Fibroblast of lung (primary cell): ENCODE measurements at regions not wholly inside any gene's neighbourhood (a gene's known extent, or its start where the extent isn't known, plus 50 kb on each side); places are given as distances from the start of the nearest gene placed in this dataset.
A peak's percentile ranks its signal among the peaks of the same experiment; 100 is the strongest.

ENCODE experiments used
- DNase-seq, 2 donors: peaks; one replicate each; pipeline versions ENCODE4 v3.0.0 to v3.0.0-alpha.2; 2010; ENCODE audit warnings: low read depth in 2 of 2
- H2AFZ ChIP-seq: 2 replicates; pipeline ENCODE4 v1.5.1; 2012; ENCODE audit warnings: low read length, control low read depth, inconsistent platforms
- H3K27ac ChIP-seq: 2 replicates; pipeline ENCODE4 v1.5.1; 2011; ENCODE audit warnings: low read length, control low read depth; ENCODE audit not compliant: insufficient read depth
- H3K27me3 ChIP-seq: 2 replicates; pipeline ENCODE4 v1.5.1; 2011; ENCODE audit warnings: mild to moderate bottlenecking, low read length; ENCODE audit not compliant: control insufficient read depth, insufficient read depth
- H3K36me3 ChIP-seq: 2 replicates; pipeline ENCODE4 v1.5.1; 2011; ENCODE audit warnings: low read length; ENCODE audit not compliant: control insufficient read depth, insufficient read depth
- H3K4me1 ChIP-seq: 2 replicates; pipeline ENCODE4 v1.5.1; 2011; ENCODE audit warnings: low read length; ENCODE audit not compliant: control insufficient read depth, insufficient read depth; ENCODE audit errors: extremely low read depth
- H3K4me2 ChIP-seq: 2 replicates; pipeline ENCODE4 v1.5.1; 2011; ENCODE audit warnings: low read length, control low read depth; ENCODE audit not compliant: insufficient read depth; ENCODE audit errors: extremely low read depth
- H3K4me3 ChIP-seq, 4 experiments: fragments of 200-600 bp in 1 of 4; sonication (generic) in 1 of 4; replicated peaks in 1 of 4; 2 replicates each; pipeline ENCODE4 v1.5.1; 2011 to 2016; ENCODE audit warnings: low read length in 4 of 4, low read depth in 3 of 4, mild to moderate bottlenecking in 3 of 4, control low read depth in 2 of 4, inconsistent platforms in 1 of 4, mixed read lengths in 1 of 4; ENCODE audit not compliant: insufficient read depth in 1 of 4; ENCODE audit errors: control extremely low read depth in 1 of 4
- H3K79me2 ChIP-seq: 2 replicates; pipeline ENCODE4 v1.5.1; 2012; ENCODE audit warnings: mild to moderate bottlenecking, low read length, inconsistent platforms; ENCODE audit not compliant: control insufficient read depth, insufficient read depth
- H3K9ac ChIP-seq: 2 replicates; pipeline ENCODE4 v1.5.1; 2011; ENCODE audit warnings: mild to moderate bottlenecking, low read length, control low read depth; ENCODE audit not compliant: insufficient read depth
- H3K9me3 ChIP-seq: 2 replicates; pipeline ENCODE4 v1.5.1; 2012; ENCODE audit warnings: low read depth, low read length; ENCODE audit not compliant: control insufficient read depth, insufficient read depth
- H4K20me1 ChIP-seq: 2 replicates; pipeline ENCODE4 v1.5.1; 2011; ENCODE audit warnings: low read length; ENCODE audit not compliant: control insufficient read depth, insufficient read depth; ENCODE audit errors: extremely low read depth
- EZH2 ChIP-seq: IDR thresholded peaks from 2 replicates; pipeline ENCODE4 v1.5.1; 2012; ENCODE audit warnings: low read length, control low read depth, mild to moderate bottlenecking; ENCODE audit errors: missing control alignments
- TF ChIP-seq, protein P1 (sequence below), 2 donors: IDR thresholded peaks in 1 of 2; conservative IDR thresholded peaks in 1 of 2; 1 replicate in 1 of 2; 2 replicates in 1 of 2; pipeline ENCODE4 v1.5.1; 2011 to 2012; ENCODE audit warnings: low read length in 2 of 2, control low read depth in 1 of 2, inconsistent platforms in 1 of 2, low read depth in 1 of 2, mild to moderate bottlenecking in 1 of 2

DNA sequence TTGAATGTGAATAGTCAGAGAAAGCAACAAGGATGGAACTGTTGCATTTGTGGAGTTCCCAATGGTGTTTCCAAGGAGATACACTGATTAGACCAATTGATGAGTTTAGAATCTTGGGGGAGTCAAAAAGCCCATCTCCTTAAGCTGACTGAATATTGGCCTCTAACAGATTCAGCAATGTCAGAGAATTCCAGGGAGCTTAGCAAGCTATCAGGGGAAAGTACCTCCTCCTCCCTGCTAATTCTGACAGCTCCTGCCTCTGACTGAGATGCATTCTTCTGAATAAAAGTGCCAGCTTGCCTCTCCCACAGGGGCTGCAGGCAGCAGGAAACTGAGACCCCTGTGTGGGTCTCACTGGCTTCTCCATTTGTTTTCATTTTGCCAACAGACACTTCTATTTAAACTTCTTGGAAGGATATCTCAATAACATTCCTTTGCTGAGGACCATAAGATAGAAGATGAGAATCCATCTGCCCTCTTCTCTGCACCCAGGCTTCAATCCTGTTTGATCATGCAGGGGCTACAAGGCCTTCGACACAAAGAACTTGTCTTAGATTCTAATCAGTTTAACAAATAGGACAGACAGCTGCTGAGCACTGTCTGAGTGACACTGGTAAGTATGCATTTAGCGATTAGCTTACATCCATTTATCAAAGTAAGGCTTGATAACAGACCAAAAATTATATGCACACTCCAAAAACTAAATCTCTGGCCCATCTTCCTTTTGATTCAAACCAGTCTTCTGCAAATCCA lies 1080.8 kb downstream of the TUSC7 start:
- Histone ChIP-seq H3K36me3 (no peaks in the 10 kb centered on the region), H3K27me3 (no peaks in the 10 kb centered on the region), H3K4me2 (no peak overlapping the region), H3K27ac (no peak overlapping the region), H3K9ac (no peak overlapping the region), H3K79me2 (no peaks in the 10 kb centered on the region), H3K4me3 (no peak overlapping the region), H2AFZ (no peak overlapping the region), H3K4me1 (no peaks in the 10 kb centered on the region), H3K9me3 (no peaks in the 10 kb centered on the region), H4K20me1 (no peaks in the 10 kb centered on the region)
- TF ChIP-seq EZH2, result no peak
- TF ChIP-seq, protein P1, sequence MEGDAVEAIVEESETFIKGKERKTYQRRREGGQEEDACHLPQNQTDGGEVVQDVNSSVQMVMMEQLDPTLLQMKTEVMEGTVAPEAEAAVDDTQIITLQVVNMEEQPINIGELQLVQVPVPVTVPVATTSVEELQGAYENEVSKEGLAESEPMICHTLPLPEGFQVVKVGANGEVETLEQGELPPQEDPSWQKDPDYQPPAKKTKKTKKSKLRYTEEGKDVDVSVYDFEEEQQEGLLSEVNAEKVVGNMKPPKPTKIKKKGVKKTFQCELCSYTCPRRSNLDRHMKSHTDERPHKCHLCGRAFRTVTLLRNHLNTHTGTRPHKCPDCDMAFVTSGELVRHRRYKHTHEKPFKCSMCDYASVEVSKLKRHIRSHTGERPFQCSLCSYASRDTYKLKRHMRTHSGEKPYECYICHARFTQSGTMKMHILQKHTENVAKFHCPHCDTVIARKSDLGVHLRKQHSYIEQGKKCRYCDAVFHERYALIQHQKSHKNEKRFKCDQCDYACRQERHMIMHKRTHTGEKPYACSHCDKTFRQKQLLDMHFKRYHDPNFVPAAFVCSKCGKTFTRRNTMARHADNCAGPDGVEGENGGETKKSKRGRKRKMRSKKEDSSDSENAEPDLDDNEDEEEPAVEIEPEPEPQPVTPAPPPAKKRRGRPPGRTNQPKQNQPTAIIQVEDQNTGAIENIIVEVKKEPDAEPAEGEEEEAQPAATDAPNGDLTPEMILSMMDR (conservative IDR thresholded peaks at IDR 0.05 in 1 of 2, IDR thresholded peaks at IDR 0.05 in 1 of 2; ENCODE audit: low read depth in 1 of 2, low read length in 2 of 2), result no peak
- DNase-seq, result peak in 1 of 2 donors; percentile 60

DNA sequence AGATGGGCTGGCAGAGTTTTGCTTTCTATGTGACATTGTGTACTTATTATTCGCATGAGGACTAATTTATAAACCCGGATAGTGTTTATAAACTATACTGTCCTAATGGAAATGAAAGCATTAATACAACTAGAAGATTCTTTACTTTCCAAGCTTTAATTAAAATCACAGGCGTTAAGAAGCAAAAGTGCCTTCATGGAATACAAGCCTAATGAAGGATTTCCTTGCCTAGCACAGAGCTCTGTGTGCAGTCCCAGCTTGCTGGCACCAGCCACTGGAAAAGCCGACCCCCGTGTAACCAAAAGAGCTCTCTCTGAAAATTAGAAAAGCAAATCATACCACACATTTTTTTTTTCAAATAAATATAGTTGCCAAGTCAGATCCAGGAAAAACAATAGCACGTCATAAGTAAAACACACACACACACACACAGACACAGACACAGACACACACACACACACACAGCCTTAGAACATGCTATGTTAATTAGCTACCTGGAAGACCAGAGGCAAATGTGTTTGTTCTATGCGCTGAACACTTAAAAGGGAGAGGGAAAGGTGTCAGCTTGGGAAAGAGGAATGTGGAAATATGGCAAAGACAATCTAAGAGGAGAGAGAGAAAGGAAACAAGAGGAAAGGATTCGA lies 1084.2 kb downstream of the TUSC7 start:
- no peaks in the 10 kb centered on the region for H3K9me3 ChIP-seq
- no peaks in the 10 kb centered on the region for H3K27me3 ChIP-seq
- no peaks in the 10 kb centered on the region for H3K4me1 ChIP-seq
- H3K27ac ChIP-seq, result no peak overlapping the region
- H2AFZ ChIP-seq, result no peak overlapping the region
- no peak overlapping the region for H3K9ac ChIP-seq
- H4K20me1 ChIP-seq, result no peaks in the 10 kb centered on the region
- DNase-seq, result peak; percentile 32 to 47
- peak overlapping the region; percentile 54 for H3K4me2 ChIP-seq
- peak overlapping the region in 2 of 4 experiments; percentile 10 to 39 for H3K4me3 ChIP-seq
- no peaks in the 10 kb centered on the region for H3K79me2 ChIP-seq
- H3K36me3 ChIP-seq, result no peaks in the 10 kb centered on the region
- TF ChIP-seq, protein P1 (conservative IDR thresholded peaks at IDR 0.05 in 1 of 2, IDR thresholded peaks at IDR 0.05 in 1 of 2; ENCODE audit: low read depth in 1 of 2, low read length in 2 of 2), result no peak
- TF ChIP-seq EZH2, result no peak

DNA sequence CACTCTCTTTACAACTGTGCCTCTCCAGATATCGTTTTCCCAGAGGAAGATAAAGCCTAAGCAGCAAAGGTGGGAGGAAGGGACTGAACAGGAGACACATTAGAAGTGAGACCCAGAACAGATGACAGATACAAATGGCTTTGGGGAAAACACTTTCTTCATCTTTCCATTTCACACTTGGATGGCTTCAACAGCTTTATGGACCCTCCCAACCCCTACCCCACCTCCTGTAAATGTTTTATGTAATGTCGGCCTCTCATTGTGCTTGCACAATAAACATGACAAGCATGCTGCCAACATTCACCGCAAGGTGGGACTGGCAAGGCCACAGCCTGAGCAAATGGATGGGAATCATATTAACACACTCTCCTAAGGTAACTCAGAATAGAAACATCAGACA lies 1088.6 kb downstream of the TUSC7 start:
- Histone ChIP-seq H3K27ac (no peak overlapping the region), H3K4me3 (no peak overlapping the region), H3K36me3 (no peaks in the 10 kb centered on the region), H3K4me1 (no peaks in the 10 kb centered on the region), H3K27me3 (no peaks in the 10 kb centered on the region), H4K20me1 (no peaks in the 10 kb centered on the region), H3K4me2 (no peak overlapping the region), H2AFZ (no peak overlapping the region), H3K79me2 (no peaks in the 10 kb centered on the region), H3K9ac (no peak overlapping the region), H3K9me3 (no peaks in the 10 kb centered on the region)
- TF ChIP-seq, protein P1 (conservative IDR thresholded peaks at IDR 0.05 in 1 of 2, IDR thresholded peaks at IDR 0.05 in 1 of 2; ENCODE audit: low read depth in 1 of 2, low read length in 2 of 2), result no peak
- DNase-seq, result no peak
